ENCODE measurements at regions not wholly inside any gene's neighbourhood (a gene's known extent, or its start where the extent isn't known, plus 50 kb on each side); places are given as distances from the start of the nearest gene placed in this dataset.

DNA sequence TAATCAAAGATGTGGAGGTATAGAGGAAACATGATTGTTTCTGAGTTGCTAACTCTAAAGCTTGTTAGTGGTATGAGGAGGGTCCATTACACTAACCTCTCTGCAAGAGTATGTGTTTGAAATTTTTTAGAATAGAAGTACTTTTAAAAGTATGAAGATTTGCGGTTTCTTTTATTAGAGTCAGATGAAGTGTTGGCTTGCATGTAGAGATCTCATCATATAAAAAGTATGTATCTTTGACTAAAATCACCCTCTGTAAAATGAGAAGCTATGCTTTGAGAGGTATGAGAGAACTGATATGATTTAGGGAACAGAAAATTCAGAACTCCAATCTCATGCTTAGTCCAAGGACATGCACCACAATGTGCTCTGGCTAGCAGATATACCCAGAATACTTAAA, 140.4 kb upstream of the MBNL1 start:
- DNase-seq (ENCODE audit: low read depth, low spot score): no peak
- in situ Hi-C loops (cut with HindIII; ENCODE audit: low sequenced_read_pairs): no loop called here

GRCh38 chr3:152139651-152140050, 129.1 kb upstream of the MBNL1 start:
- DNase-seq (ENCODE audit: low read depth, low spot score): no peak
- TF ChIP-seq, protein P1, sequence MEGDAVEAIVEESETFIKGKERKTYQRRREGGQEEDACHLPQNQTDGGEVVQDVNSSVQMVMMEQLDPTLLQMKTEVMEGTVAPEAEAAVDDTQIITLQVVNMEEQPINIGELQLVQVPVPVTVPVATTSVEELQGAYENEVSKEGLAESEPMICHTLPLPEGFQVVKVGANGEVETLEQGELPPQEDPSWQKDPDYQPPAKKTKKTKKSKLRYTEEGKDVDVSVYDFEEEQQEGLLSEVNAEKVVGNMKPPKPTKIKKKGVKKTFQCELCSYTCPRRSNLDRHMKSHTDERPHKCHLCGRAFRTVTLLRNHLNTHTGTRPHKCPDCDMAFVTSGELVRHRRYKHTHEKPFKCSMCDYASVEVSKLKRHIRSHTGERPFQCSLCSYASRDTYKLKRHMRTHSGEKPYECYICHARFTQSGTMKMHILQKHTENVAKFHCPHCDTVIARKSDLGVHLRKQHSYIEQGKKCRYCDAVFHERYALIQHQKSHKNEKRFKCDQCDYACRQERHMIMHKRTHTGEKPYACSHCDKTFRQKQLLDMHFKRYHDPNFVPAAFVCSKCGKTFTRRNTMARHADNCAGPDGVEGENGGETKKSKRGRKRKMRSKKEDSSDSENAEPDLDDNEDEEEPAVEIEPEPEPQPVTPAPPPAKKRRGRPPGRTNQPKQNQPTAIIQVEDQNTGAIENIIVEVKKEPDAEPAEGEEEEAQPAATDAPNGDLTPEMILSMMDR (IDR thresholded peaks at IDR 0.05; ENCODE audit: low read depth, low read length): no peak
- H3K4me3 ChIP-seq (ENCODE audit: low read depth, low read length): no peak overlapping the region
- in situ Hi-C loops (cut with HindIII; ENCODE audit: low sequenced_read_pairs): no loop called here

More for the DNA sequence above, 140.4 kb upstream of the MBNL1 start:
- no peak overlapping the region for H3K4me3 ChIP-seq (ENCODE audit: low read depth, low read length)
- TF ChIP-seq, protein P1 (IDR thresholded peaks at IDR 0.05; ENCODE audit: low read depth, low read length): no peak

DNA sequence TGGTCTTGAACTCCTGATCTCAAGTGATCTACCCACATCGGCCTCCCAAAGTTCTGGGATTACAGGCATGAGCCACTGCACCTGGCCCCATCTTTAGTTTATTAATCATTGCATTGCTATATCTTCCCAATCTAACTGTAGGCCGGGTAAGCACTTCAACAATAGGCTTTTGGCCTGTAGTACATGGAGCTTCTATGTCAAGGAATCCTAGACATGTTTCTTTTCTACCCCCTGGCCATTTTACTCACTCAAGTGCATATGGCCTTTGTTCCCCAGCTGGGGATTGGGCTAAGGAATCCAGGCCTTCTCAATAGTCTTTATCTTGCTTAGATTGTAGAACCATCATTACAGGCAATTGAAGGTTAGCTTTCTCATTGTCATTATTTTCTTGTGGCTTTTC, 122.3 kb upstream of the MBNL1 start:
- H3K4me3 ChIP-seq (ENCODE audit: low read depth, low read length): no peak overlapping the region
- in situ Hi-C loops (cut with HindIII; ENCODE audit: low sequenced_read_pairs): no loop called here
- TF ChIP-seq, protein P1 (IDR thresholded peaks at IDR 0.05; ENCODE audit: low read depth, low read length): no peak
- no peak for DNase-seq (ENCODE audit: low read depth, low spot score)

- no peak overlapping the region for H3K4me3 ChIP-seq (ENCODE audit: low read depth, low read length)
- in situ Hi-C loops (cut with HindIII; ENCODE audit: low sequenced_read_pairs): no loop called here
- TF ChIP-seq, protein P1 (IDR thresholded peaks at IDR 0.05; ENCODE audit: low read depth, low read length): no peak
- no peak for DNase-seq (ENCODE audit: low read depth, low spot score)
These were observed 121.0 kb upstream of the MBNL1 start for GRCh38 chr3:152147748-152148147.

GRCh38 chr3:152148579-152148978, 120.2 kb upstream of the MBNL1 start:
- in situ Hi-C loops (cut with HindIII; ENCODE audit: low sequenced_read_pairs): no loop called here
- H3K4me3 ChIP-seq (ENCODE audit: low read depth, low read length): no peak overlapping the region
- TF ChIP-seq, protein P1 (IDR thresholded peaks at IDR 0.05; ENCODE audit: low read depth, low read length): no peak
- DNase-seq (ENCODE audit: low read depth, low spot score): no peak

- TF ChIP-seq, protein P1 (IDR thresholded peaks at IDR 0.05; ENCODE audit: low read depth, low read length): no peak
- DNase-seq (ENCODE audit: low read depth, low spot score): no peak
- no peak overlapping the region for H3K4me3 ChIP-seq (ENCODE audit: low read depth, low read length)
- in situ Hi-C loops (cut with HindIII; ENCODE audit: low sequenced_read_pairs): no loop called here
These were observed 118.9 kb upstream of the MBNL1 start for GRCh38 chr3:152149832-152150231.

Data from astrocyte of the spinal cord (primary cell).